ENCODE measurements at regions not wholly inside any gene's neighbourhood (a gene's known extent, or its start where the extent isn't known, plus 50 kb on each side); places are given as distances from the start of the nearest gene placed in this dataset.

- no peak for TF ChIP-seq MAFK (IDR thresholded peaks at IDR 0.05; ENCODE audit: partially characterized antibody)
- no peak for TF ChIP-seq CTCF (IDR thresholded peaks at IDR 0.05)
- no peak for TF ChIP-seq ZSCAN20 (CRISPR knock-in tag; IDR thresholded peaks at IDR 0.05)
- no peak for TF ChIP-seq EHMT2 (IDR thresholded peaks at IDR 0.05; ENCODE audit: low read depth)
- TF ChIP-seq POLR2A (IDR thresholded peaks at IDR 0.05; ENCODE audit: low read length) = no peak
- TF ChIP-seq ZNF302 (CRISPR knock-in tag; IDR thresholded peaks at IDR 0.05) = no peak
- no peak for TF ChIP-seq RFX5 (IDR thresholded peaks at IDR 0.05)
- no peak for TF ChIP-seq EP300 (IDR thresholded peaks at IDR 0.05)
- TF ChIP-seq CHD4 (IDR thresholded peaks at IDR 0.05; ENCODE audit: borderline replicate concordance) = no peak
- no peak for TF ChIP-seq RAD21 (conservative IDR thresholded peaks at IDR 0.05 in 1 of 2, IDR thresholded peaks at IDR 0.05 in 1 of 2)
- no peak for TF ChIP-seq MAX (IDR thresholded peaks at IDR 0.05)
- no peak for TF ChIP-seq KDM5A (IDR thresholded peaks at IDR 0.05)
- no peak for TF ChIP-seq HOXB13 (CRISPR knock-in tag; IDR thresholded peaks at IDR 0.05; ENCODE audit: low read depth)
Measured at GRCh38 chr3:102756706-102757105, 321.9 kb downstream of the ZPLD1 start.

Measured in A549 (cell line).